Embryonic facial prominence (tissue), 1 donor: ENCODE measurements at regions not wholly inside any gene's neighbourhood (a gene's known extent, or its start where the extent isn't known, plus 50 kb on each side); places are given as distances from the start of the nearest gene placed in this dataset.
"Not testable (repeated sequence)": the region's sequence is repeated elsewhere in the genome, so short reads cannot be mapped to it uniquely, and the experiment has no call there.

Source experiments
- DNase-seq: peaks from one replicate; pipeline ENCODE4 v3.0.0-alpha.2; 2016; ENCODE audit errors: extremely low spot score

- no peak for DNase-seq
These were observed 1408.7 kb upstream of the GOT2 start for GRCh38 chr16:60142619-60143347.

- no peak for DNase-seq
These were observed 1403.8 kb upstream of the GOT2 start for GRCh38 chr16:60137891-60138290.

GRCh38 chr16:60127196-60127595 lies 1393.1 kb upstream of the GOT2 start:
- no peak for DNase-seq

- DNase-seq = not testable (repeated sequence)
These were observed 1392.0 kb upstream of the GOT2 start for GRCh38 chr16:60126115-60126514.

- no peak for DNase-seq
These were observed 1389.4 kb upstream of the GOT2 start for GRCh38 chr16:60123392-60124023.

GRCh38 chr16:60120586-60120985 lies 1386.5 kb upstream of the GOT2 start:
- DNase-seq = no peak

- DNase-seq = no peak
These were observed 1376.4 kb upstream of the GOT2 start for GRCh38 chr16:60110531-60110930.

GRCh38 chr16:60107871-60108270 lies 1373.8 kb upstream of the GOT2 start:
- DNase-seq = no peak

- no peak for DNase-seq
These were observed 1373.3 kb upstream of the GOT2 start for GRCh38 chr16:60107437-60107836.

- no peak for DNase-seq
These were observed 1366.3 kb upstream of the GOT2 start for GRCh38 chr16:60100371-60100770.

- DNase-seq = no peak
These were observed 1357.4 kb upstream of the GOT2 start for GRCh38 chr16:60091529-60091928.

- DNase-seq = no peak
These were observed 1357.0 kb upstream of the GOT2 start for GRCh38 chr16:60091071-60091470.

- no peak for DNase-seq
These were observed 1353.4 kb upstream of the GOT2 start for GRCh38 chr16:60087530-60087929.

GRCh38 chr16:60078819-60079218 lies 1344.7 kb upstream of the GOT2 start:
- DNase-seq = not testable (repeated sequence)

GRCh38 chr16:60077861-60078260 lies 1343.7 kb upstream of the GOT2 start:
- no peak for DNase-seq

GRCh38 chr16:60074378-60074777 lies 1340.3 kb upstream of the GOT2 start:
- DNase-seq = no peak

GRCh38 chr16:60073376-60073775 lies 1339.3 kb upstream of the GOT2 start:
- no peak for DNase-seq

- DNase-seq = no peak
These were observed 1329.9 kb upstream of the GOT2 start for GRCh38 chr16:60064026-60064425.

GRCh38 chr16:60061396-60061795 lies 1327.3 kb upstream of the GOT2 start:
- no peak for DNase-seq

- DNase-seq = no peak
These were observed 1326.6 kb upstream of the GOT2 start for GRCh38 chr16:60060731-60061130.

GRCh38 chr16:60059141-60059540 lies 1325.0 kb upstream of the GOT2 start:
- no peak for DNase-seq

GRCh38 chr16:60041671-60042070 lies 1307.6 kb upstream of the GOT2 start:
- DNase-seq = no peak

- no peak for DNase-seq
These were observed 1297.6 kb upstream of the GOT2 start for GRCh38 chr16:60031740-60032139.

GRCh38 chr16:60027351-60027750 lies 1293.2 kb upstream of the GOT2 start:
- DNase-seq = no peak
